Epithelial cell of esophagus (primary cell): ENCODE measurements at regions not wholly inside any gene's neighbourhood (a gene's known extent, or its start where the extent isn't known, plus 50 kb on each side); places are given as distances from the start of the nearest gene placed in this dataset.

Experiments used
- DNase-seq: peaks from one replicate; pipeline ENCODE4 v3.0.0; 2010; ENCODE audit warnings: low read depth
- H3K4me3 ChIP-seq: 2 replicates; pipeline ENCODE4 v1.5.1; 2011; ENCODE audit warnings: mild to moderate bottlenecking, low read length, control low read depth
- TF ChIP-seq, protein P1 (sequence below): IDR thresholded peaks from 2 replicates; pipeline ENCODE4 v1.5.1; 2011; ENCODE audit warnings: low read depth, mild to moderate bottlenecking, low read length, control low read depth, inconsistent platforms; ENCODE audit not compliant: insufficient read depth; ENCODE audit errors: missing control alignments

GRCh38 chr14:76583805-76584204 lies 177.5 kb upstream of the VASH1 start:
- DNase-seq: no peak
- no peak overlapping the region for H3K4me3 ChIP-seq
- TF ChIP-seq, protein P1, sequence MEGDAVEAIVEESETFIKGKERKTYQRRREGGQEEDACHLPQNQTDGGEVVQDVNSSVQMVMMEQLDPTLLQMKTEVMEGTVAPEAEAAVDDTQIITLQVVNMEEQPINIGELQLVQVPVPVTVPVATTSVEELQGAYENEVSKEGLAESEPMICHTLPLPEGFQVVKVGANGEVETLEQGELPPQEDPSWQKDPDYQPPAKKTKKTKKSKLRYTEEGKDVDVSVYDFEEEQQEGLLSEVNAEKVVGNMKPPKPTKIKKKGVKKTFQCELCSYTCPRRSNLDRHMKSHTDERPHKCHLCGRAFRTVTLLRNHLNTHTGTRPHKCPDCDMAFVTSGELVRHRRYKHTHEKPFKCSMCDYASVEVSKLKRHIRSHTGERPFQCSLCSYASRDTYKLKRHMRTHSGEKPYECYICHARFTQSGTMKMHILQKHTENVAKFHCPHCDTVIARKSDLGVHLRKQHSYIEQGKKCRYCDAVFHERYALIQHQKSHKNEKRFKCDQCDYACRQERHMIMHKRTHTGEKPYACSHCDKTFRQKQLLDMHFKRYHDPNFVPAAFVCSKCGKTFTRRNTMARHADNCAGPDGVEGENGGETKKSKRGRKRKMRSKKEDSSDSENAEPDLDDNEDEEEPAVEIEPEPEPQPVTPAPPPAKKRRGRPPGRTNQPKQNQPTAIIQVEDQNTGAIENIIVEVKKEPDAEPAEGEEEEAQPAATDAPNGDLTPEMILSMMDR: no peak

DNA sequence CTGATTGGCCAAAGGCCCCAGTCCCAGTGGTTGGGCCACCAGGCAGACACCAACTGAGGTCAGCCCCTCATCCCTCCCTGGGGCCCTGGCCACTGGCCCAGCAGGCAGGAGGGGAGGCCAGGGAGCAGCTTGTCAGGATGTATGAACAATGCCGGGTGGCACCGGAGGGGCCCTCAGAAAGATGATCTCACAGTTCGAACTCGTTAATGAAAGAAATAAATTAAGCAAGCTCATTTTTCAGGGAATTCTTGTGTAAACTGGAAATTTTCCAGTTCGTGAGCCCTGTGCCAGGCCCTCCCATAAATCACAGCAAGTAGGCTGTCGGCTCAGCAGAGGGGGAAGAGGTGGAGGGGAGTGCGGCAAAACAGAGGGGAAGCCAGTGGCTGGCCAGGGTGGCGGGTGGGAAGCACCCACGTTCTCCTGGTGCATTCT lies 177.0 kb upstream of the VASH1 start:
- no peak for DNase-seq
- no peak overlapping the region for H3K4me3 ChIP-seq
- TF ChIP-seq, protein P1: no peak

DNA sequence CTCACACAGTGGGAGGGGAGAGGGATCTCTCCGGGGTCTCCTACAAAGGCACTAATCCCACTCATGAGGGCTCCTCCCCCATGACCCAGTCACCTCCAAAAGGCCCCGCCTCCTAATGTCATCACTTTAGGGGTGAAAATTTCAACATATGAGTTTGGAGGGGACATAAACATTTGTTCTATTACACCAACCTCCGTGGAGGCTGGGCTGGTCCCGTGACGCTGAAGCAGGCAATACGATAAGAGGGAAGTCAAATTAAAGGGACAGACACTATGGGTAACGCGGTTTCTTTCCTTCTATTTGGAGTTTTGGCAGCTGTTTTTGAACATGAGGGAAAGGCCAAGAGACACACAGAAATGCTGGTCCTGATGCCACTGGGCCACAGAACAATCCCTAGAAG lies 175.7 kb upstream of the VASH1 start:
- no peak overlapping the region for H3K4me3 ChIP-seq
- TF ChIP-seq, protein P1: no peak
- no peak for DNase-seq

DNA sequence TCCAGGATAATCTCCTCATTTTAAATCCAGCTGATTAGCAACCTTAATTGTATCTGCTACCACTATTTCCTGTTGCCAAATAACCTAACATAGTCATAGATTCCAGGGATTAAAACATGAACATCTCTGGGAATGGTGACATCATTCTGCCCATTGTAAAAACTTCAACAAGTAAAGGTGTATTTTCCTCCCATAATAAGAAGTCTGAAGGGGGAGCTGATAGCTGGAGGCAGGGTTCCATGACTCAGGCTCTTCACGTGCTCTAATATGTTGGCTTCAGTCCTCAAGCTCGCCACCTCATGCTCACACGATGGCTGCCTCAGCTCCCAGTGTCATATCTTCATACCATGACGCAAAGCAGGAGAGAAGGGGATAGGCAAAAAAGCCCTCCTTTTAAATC lies 172.0 kb upstream of the VASH1 start:
- TF ChIP-seq, protein P1: no peak
- DNase-seq: peak; percentile 62

GRCh38 chr14:76591266-76591665 lies 170.0 kb upstream of the VASH1 start:
- H3K4me3 ChIP-seq: no peak overlapping the region
- DNase-seq: no peak
- TF ChIP-seq, protein P1: no peak

More for the DNA sequence above, 172.0 kb upstream of the VASH1 start:
- H3K4me3 ChIP-seq: no peak overlapping the region

DNA sequence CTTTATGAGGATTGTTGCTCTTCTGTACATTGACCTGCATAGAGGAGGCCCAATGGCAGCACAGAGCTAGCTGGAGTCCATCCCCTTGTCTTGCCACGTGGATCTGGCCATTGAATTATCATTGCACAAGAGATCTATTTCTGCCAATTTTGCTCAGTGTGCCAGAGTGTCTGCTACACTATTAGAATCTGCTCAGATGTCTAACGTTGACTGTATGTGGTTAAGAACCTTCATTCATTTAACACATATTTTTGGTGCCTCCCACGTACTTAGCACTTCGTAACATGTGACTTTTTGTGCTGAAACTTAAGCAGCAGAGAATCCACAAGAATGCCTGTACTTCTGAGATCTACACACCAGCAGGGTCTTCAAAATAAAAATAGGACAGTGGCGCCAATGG lies 166.0 kb upstream of the VASH1 start:
- TF ChIP-seq, protein P1: no peak
- H3K4me3 ChIP-seq: no peak overlapping the region
- DNase-seq: no peak

GRCh38 chr14:76597387-76597786 lies 163.9 kb upstream of the VASH1 start:
- H3K4me3 ChIP-seq: no peak overlapping the region
- TF ChIP-seq, protein P1: no peak
- DNase-seq: no peak
